ENCODE measurements at regions not wholly inside any gene's neighbourhood (a gene's known extent, or its start where the extent isn't known, plus 50 kb on each side); places are given as distances from the start of the nearest gene placed in this dataset.

GRCh38 chr6:117200067-117200466, 65.3 kb upstream of the VGLL2 start:
- TF ChIP-seq ZBTB17 (tag by site-specific recombination; IDR thresholded peaks at IDR 0.05) (no peak), ZNF146 (tag by site-specific recombination; IDR thresholded peaks at IDR 0.05) (no peak), KLF16 (tag by site-specific recombination; IDR thresholded peaks at IDR 0.05) (no peak), ZNF645 (tag by site-specific recombination; IDR thresholded peaks at IDR 0.05) (no peak), TCF7L2 (IDR thresholded peaks at IDR 0.05; ENCODE audit: borderline replicate concordance, low read depth, low read length) (no peak), CTCF (tag by site-specific recombination; IDR thresholded peaks at IDR 0.05) (no peak), ZNF133 (tag by site-specific recombination; IDR thresholded peaks at IDR 0.05) (no peak), ZNF76 (tag by site-specific recombination; IDR thresholded peaks at IDR 0.05; ENCODE audit: borderline replicate concordance, low read depth) (no peak), ZNF138 (tag by site-specific recombination; IDR thresholded peaks at IDR 0.05; ENCODE audit: borderline replicate concordance) (no peak), ZNF274 (IDR thresholded peaks at IDR 0.05; ENCODE audit: low read length) (no peak), ZNF274 (tag by site-specific recombination; IDR thresholded peaks at IDR 0.05; ENCODE audit: borderline replicate concordance) (no peak)
- TF ChIP-seq, protein P1, sequence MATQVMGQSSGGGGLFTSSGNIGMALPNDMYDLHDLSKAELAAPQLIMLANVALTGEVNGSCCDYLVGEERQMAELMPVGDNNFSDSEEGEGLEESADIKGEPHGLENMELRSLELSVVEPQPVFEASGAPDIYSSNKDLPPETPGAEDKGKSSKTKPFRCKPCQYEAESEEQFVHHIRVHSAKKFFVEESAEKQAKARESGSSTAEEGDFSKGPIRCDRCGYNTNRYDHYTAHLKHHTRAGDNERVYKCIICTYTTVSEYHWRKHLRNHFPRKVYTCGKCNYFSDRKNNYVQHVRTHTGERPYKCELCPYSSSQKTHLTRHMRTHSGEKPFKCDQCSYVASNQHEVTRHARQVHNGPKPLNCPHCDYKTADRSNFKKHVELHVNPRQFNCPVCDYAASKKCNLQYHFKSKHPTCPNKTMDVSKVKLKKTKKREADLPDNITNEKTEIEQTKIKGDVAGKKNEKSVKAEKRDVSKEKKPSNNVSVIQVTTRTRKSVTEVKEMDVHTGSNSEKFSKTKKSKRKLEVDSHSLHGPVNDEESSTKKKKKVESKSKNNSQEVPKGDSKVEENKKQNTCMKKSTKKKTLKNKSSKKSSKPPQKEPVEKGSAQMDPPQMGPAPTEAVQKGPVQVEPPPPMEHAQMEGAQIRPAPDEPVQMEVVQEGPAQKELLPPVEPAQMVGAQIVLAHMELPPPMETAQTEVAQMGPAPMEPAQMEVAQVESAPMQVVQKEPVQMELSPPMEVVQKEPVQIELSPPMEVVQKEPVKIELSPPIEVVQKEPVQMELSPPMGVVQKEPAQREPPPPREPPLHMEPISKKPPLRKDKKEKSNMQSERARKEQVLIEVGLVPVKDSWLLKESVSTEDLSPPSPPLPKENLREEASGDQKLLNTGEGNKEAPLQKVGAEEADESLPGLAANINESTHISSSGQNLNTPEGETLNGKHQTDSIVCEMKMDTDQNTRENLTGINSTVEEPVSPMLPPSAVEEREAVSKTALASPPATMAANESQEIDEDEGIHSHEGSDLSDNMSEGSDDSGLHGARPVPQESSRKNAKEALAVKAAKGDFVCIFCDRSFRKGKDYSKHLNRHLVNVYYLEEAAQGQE (tag by site-specific recombination; IDR thresholded peaks at IDR 0.05) = no peak
